22Rv1 (cell line): ENCODE measurements at regions not wholly inside any gene's neighbourhood (a gene's known extent, or its start where the extent isn't known, plus 50 kb on each side); places are given as distances from the start of the nearest gene placed in this dataset.

Experiments used
- H3K27ac ChIP-seq: fragments of 450-650 bp; 2 replicates; pipeline ENCODE4 v1.5.1; 2017
- ZFX ChIP-seq: fragments of 450-650 bp; IDR thresholded peaks from 2 replicates; pipeline ENCODE4 v1.6.1; 2017; ENCODE audit warnings: antibody characterized with exemption, borderline replicate concordance
- TF ChIP-seq, protein P1 (sequence below): fragments of 450-650 bp; IDR thresholded peaks from 2 replicates; pipeline ENCODE4 v1.5.1; 2017; ENCODE audit warnings: mild to moderate bottlenecking

DNA sequence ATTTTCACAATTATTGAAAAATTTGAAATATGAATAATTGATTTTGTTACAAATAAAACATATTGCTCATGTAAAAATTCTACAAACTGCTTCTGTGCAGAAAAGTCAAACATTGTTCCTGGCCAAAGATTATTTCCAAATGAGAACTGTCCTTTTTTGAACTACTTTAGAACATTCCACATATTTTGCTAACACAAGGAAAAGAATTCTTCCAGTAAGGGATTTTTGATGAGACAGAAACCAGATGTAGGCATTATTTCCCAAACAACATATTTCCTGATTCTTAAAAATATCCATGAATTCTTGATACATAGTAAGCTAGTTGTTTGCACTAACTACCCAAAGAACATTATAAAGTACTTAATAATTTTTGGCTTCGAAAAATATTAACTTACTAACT lies 715.2 kb downstream of the CCDC85A start:
- H3K27ac ChIP-seq: no peak overlapping the region
- no peak for TF ChIP-seq ZFX
- TF ChIP-seq, protein P1, sequence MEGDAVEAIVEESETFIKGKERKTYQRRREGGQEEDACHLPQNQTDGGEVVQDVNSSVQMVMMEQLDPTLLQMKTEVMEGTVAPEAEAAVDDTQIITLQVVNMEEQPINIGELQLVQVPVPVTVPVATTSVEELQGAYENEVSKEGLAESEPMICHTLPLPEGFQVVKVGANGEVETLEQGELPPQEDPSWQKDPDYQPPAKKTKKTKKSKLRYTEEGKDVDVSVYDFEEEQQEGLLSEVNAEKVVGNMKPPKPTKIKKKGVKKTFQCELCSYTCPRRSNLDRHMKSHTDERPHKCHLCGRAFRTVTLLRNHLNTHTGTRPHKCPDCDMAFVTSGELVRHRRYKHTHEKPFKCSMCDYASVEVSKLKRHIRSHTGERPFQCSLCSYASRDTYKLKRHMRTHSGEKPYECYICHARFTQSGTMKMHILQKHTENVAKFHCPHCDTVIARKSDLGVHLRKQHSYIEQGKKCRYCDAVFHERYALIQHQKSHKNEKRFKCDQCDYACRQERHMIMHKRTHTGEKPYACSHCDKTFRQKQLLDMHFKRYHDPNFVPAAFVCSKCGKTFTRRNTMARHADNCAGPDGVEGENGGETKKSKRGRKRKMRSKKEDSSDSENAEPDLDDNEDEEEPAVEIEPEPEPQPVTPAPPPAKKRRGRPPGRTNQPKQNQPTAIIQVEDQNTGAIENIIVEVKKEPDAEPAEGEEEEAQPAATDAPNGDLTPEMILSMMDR: no peak

DNA sequence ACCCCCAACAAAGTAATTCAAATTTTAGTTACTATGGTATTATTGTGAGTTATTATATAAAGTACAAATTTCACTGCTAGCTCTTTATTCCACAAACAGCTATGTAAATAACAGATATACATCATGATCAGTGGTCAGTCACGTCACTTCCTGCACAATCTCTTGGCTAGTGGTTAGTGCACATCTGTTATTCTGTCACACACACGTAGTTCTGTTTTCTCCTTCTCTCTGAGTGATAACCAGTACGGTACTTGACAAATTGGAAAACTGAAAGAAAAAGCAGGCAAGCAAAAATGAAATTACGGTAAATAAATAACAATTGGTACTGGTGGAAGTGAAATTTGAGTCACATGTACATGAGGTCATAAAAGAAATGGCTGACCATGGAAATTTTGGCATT lies 728.7 kb downstream of the CCDC85A start:
- no peak overlapping the region for H3K27ac ChIP-seq
- TF ChIP-seq ZFX: no peak
- TF ChIP-seq, protein P1: no peak

DNA sequence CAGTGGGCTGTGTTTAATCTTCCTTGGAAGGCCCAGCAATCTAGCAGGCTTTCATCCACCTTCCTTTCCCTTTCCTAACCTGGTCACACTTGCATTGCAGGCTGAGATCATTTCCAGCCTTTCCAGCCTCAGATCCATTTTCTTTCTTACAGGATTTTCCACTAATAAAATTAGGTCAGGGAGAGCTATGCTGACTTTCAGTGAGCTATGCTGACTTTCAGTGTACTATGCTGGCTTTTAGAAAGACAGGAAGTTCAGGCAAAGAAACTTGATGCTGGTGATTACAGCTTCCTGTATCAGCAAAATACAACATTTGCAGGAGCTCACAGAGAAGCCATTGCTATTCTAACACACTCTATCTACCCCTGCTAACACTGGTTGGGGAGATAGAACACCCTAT lies 735.0 kb downstream of the CCDC85A start:
- no peak overlapping the region for H3K27ac ChIP-seq
- no peak for TF ChIP-seq ZFX
- TF ChIP-seq, protein P1: no peak

DNA sequence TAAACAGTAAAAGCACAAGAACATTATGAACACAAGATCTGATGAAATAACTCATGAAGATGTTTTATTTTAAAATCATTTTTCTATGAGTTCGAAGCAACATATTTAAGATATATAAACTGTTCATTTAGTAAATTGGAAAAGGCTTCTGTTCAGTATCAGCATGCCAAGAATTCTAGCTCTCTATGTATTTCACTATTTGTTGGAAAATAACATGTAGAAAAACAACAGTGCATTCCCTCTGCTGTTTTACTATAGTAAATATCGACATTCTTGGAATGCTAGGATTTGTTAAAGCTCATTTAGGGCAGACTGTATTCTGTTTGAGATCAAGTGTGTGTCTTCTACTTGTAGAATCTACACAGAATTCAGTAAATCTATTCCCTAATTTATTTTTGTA lies 750.2 kb downstream of the CCDC85A start:
- no peak overlapping the region for H3K27ac ChIP-seq
- TF ChIP-seq ZFX: no peak

DNA sequence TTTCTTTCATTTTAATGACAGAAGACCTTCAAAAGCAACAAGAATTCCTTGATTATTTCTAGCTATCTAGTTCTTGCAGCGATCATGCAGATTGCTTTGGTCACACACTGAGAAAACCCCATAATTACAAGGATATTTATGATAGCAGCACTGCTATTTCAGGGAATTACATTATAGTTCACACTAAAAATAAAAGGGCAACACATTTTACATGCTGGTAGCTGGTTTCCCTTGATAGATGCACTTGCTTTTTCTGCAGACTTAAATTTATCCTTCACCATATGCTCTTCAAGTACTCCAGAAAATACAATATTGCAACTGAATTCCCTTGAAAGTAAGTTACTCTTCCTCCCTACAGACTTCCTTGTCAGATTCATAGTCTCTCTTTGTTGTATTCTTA lies 751.1 kb downstream of the CCDC85A start:
- TF ChIP-seq, protein P1: no peak
- TF ChIP-seq ZFX: no peak
- H3K27ac ChIP-seq: no peak overlapping the region

DNA sequence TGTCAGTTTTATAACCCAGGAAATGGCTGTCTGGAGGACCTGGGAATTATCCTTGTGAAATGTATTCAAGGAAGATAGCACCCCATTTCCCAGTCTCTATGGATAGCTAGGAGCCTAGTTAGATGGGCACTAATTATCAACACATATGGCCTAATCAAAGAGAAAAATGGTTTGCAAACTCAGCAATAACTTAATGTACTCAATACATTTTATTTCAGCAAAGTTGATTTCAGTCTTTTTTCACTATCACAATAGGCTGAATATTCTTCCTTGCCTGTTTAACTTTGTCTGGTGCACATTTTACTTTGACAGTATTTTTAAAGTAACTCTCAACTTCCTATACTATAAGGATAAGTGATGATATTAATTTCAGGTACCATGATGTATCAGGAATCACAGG lies 756.3 kb downstream of the CCDC85A start:
- TF ChIP-seq ZFX: no peak
- TF ChIP-seq, protein P1: no peak
- H3K27ac ChIP-seq: no peak overlapping the region

DNA sequence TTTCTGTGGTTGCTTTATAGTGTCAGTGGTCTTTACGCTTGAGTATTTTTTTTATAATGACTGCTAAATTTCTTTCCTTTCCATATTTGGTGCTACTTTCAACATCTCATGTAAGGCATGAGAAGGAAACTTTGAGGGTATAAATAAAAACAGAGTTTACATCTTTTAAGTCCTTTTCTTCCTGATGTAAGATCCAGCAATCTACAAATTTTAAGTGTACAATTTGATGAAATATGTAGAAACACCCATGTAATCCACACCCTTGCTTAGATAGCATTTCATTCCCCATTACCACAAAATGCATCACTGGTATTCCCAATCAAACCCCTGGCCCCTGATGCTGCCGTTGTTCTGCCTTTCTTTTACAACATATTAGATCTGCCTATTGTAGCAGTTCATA lies 769.1 kb downstream of the CCDC85A start:
- no peak for TF ChIP-seq ZFX
- TF ChIP-seq, protein P1: no peak
- H3K27ac ChIP-seq: no peak overlapping the region

DNA sequence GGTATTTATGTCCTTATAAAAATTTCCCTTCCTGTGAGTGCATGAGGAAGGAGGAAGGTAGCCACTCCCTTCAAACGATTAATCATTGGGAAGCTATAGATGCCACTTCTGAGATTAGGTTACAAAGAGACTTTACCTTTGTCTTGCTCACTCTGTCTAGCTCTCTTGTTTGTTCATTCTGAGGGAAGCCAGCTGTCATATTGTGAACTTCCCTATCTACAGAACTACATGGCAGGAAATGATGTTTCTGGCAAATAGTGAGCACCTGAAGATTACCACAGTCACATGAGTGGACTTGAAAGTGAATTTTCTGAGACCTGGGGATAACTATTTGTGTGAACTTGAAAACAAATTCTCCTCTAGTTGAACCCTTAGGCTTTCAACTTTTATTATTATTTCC lies 776.8 kb downstream of the CCDC85A start:
- no peak overlapping the region for H3K27ac ChIP-seq
- TF ChIP-seq, protein P1: no peak
- TF ChIP-seq ZFX: no peak
